ENCODE measurements at regions not wholly inside any gene's neighbourhood (a gene's known extent, or its start where the extent isn't known, plus 50 kb on each side); places are given as distances from the start of the nearest gene placed in this dataset.

GRCh38 chr5:158430166-158430797 is 571.3 kb upstream of the CLINT1 start:
- DNase-seq, result no peak
- Histone ChIP-seq H3K4me1 (no peaks in the 10 kb centered on the region), H3K9me3 (peaks cover 2% of the 10 kb centered on the region), H3K27ac (peak overlapping the region; percentile 42), H3K36me3 (no peaks in the 10 kb centered on the region), H3K4me3 (no peak overlapping the region), H3K27me3 (ENCODE audit: low read depth) (no peaks in the 10 kb centered on the region)
- intact Hi-C loops (cut with DNase I), result no loop called here
- peak in 1 of 2 donors; percentile 24 for ATAC-seq
- TF ChIP-seq, protein P1, sequence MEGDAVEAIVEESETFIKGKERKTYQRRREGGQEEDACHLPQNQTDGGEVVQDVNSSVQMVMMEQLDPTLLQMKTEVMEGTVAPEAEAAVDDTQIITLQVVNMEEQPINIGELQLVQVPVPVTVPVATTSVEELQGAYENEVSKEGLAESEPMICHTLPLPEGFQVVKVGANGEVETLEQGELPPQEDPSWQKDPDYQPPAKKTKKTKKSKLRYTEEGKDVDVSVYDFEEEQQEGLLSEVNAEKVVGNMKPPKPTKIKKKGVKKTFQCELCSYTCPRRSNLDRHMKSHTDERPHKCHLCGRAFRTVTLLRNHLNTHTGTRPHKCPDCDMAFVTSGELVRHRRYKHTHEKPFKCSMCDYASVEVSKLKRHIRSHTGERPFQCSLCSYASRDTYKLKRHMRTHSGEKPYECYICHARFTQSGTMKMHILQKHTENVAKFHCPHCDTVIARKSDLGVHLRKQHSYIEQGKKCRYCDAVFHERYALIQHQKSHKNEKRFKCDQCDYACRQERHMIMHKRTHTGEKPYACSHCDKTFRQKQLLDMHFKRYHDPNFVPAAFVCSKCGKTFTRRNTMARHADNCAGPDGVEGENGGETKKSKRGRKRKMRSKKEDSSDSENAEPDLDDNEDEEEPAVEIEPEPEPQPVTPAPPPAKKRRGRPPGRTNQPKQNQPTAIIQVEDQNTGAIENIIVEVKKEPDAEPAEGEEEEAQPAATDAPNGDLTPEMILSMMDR (IDR thresholded peaks at IDR 0.05), result no peak

GRCh38 chr5:158429564-158429963 is 570.6 kb upstream of the CLINT1 start:
- ATAC-seq (no peak), DNase-seq (no peak)
- H3K36me3 ChIP-seq, result no peaks in the 10 kb centered on the region
- peak overlapping the region; percentile 42 for H3K27ac ChIP-seq
- H3K4me1 ChIP-seq, result no peaks in the 10 kb centered on the region
- no peaks in the 10 kb centered on the region for H3K27me3 ChIP-seq (ENCODE audit: low read depth)
- H3K4me3 ChIP-seq, result no peak overlapping the region
- intact Hi-C loops (cut with DNase I), result no loop called here
- TF ChIP-seq, protein P1 (IDR thresholded peaks at IDR 0.05), result no peak
- H3K9me3 ChIP-seq, result peaks cover 2% of the 10 kb centered on the region

DNA sequence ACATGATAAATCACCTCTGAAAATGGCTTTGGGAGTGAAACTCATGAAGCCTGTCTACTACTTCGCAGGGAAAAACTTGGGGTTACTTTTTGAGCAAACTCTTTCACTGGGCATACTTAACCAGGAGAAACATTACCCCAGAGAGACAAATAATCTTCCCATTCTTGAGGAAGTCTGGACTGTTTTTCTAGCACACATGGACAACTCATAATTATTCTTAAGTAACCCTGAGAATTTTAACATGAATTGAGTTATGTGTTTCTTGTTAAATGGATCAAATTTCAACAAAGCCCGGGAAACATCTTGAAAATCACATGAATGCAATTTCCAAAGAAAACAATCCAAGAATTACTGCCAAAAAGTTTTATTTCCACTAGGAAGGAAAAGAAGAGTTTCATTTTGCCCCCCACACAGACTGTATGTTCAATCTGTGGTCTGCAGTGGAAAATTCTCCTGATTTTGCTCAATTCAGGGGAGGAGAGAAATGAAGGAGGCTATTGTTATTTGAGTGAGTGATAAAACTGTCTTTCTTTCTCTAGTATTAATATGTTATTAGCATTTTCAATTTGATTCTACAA is 564.8 kb upstream of the CLINT1 start:
- Histone ChIP-seq H3K4me1 (no peaks in the 10 kb centered on the region), H3K27me3 (ENCODE audit: low read depth) (no peaks in the 10 kb centered on the region), H3K9me3 (no peaks in the 10 kb centered on the region), H3K36me3 (no peaks in the 10 kb centered on the region), H3K4me3 (no peak overlapping the region), H3K27ac (no peak overlapping the region)
- TF ChIP-seq, protein P1 (IDR thresholded peaks at IDR 0.05), result no peak
- intact Hi-C loops (cut with DNase I), result no loop called here
- DNase-seq (no peak), ATAC-seq (no peak)

DNA sequence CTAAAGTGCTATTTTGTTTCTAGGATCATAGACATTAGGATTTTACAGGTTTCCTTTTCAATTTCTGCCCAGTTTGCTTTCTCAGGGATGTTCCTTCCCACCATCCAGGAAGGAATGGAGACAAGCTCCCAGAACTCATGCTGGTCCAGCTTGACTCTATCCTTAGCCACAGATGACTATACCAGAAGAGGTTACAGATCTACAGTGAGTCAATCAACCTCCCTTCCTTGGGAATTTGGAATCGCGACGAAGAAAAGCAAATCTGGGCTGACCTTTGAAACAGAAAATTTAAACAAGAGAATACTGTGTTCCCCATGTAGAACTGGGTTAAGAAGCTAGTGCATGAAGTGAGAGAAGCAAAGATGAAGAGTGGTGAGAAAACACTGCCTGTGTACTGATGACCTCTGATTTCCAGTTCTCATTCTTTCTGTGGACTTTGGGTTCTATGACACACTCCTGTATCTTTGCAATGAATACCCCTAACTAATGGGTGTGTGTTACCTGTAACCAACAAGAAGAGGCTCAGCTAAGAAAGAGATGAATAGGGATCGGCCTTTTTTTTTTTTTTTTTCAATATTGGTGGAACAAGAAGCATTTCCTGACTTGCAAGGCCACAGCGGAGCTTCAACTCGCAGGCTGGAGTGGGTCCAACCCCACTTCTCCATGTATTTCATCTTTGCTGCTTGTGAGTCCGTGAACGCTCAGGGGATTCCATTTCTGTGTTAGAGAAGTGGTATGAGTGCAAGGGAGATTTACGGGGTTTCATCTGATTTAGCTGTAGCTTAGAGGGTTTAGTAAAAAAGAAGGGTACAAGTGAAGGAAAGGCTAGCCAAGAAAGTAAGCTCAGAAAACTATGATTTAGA is 563.9 kb upstream of the CLINT1 start:
- H3K4me3 ChIP-seq, result no peak overlapping the region
- intact Hi-C loops (cut with DNase I), result no loop called here
- H3K4me1 ChIP-seq, result no peaks in the 10 kb centered on the region
- no peaks in the 10 kb centered on the region for H3K36me3 ChIP-seq
- no peak overlapping the region for H3K27ac ChIP-seq
- no peaks in the 10 kb centered on the region for H3K9me3 ChIP-seq
- H3K27me3 ChIP-seq (ENCODE audit: low read depth), result no peaks in the 10 kb centered on the region
- no peak for DNase-seq
- no peak for ATAC-seq
- TF ChIP-seq, protein P1 (IDR thresholded peaks at IDR 0.05), result no peak

DNA sequence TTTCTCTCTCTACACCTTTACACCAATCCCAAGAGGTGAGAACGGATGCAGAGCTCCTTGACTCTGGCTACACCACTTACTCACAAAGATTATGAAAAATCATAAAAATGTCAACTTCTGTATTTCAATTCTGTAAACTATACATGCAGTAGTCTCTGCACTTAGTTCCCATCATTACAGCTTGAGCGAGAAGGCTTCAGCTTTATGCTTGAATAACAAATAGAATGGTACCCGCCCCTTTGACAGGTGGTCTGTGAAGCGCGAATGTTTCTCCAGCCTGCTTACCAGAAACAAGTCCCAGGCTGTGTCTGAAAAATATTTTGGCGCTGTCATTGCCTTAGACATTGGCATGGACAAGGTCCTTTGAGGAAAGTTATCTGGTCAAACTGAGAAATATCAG is 562.4 kb upstream of the CLINT1 start:
- TF ChIP-seq, protein P1 (IDR thresholded peaks at IDR 0.05), result no peak
- Histone ChIP-seq H3K4me1 (no peaks in the 10 kb centered on the region), H3K9me3 (no peaks in the 10 kb centered on the region), H3K36me3 (no peaks in the 10 kb centered on the region), H3K27ac (no peak overlapping the region), H3K4me3 (no peak overlapping the region), H3K27me3 (ENCODE audit: low read depth) (no peaks in the 10 kb centered on the region)
- ATAC-seq, result no peak
- no peak for DNase-seq
- intact Hi-C loops (cut with DNase I), result no loop called here
